ENCODE measurements at regions not wholly inside any gene's neighbourhood (a gene's known extent, or its start where the extent isn't known, plus 50 kb on each side); places are given as distances from the start of the nearest gene placed in this dataset.

DNA sequence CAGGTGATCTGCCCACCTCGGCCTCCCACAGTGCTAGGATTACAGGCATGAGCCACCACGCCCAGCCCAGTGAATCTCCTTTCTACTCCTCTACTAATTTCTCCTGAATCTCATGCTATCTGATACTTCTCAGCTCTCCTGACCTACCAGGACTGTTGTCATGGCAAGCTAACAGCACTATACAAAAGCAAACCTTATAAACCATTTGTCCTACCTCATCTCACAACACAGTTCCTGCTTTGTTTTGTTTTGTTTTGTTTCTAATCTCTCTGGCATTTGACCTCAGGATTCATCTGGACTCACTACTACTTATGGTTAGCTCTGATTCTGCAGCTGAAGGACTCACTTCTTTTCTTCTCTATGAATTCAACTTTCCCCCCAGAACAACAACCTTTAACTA lies 734.8 kb downstream of the TLE1 start:
- TF ChIP-seq EZH2 (IDR thresholded peaks at IDR 0.05; ENCODE audit: borderline replicate concordance, low read depth, low read length, severe bottlenecking) (no peak), POLR2A (IDR thresholded peaks at IDR 0.05; ENCODE audit: low read depth, low read length) (no peak), GATA2 (IDR thresholded peaks at IDR 0.05; ENCODE audit: insufficient read depth, insufficient read length, low read depth, low read length) (no peak), POLR2AphosphoS5 (IDR thresholded peaks at IDR 0.05; ENCODE audit: insufficient read depth, low read depth, low read length) (no peak), JUN (IDR thresholded peaks at IDR 0.05; ENCODE audit: borderline replicate concordance, insufficient read depth, insufficient read length, low read depth) (no peak), FOS (IDR thresholded peaks at IDR 0.05; ENCODE audit: borderline replicate concordance, insufficient read depth, low read length) (no peak), MYC (IDR thresholded peaks at IDR 0.05; ENCODE audit: low read depth, low read length) (no peak), CTCF (IDR thresholded peaks at IDR 0.05; ENCODE audit: extremely low read depth in 1 of 2, insufficient read depth in 1 of 2, low read depth in 1 of 2, low read length in 2 of 2) (no peak)
- TF ChIP-seq, protein P1, sequence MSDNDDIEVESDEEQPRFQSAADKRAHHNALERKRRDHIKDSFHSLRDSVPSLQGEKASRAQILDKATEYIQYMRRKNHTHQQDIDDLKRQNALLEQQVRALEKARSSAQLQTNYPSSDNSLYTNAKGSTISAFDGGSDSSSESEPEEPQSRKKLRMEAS (IDR thresholded peaks at IDR 0.05; ENCODE audit: insufficient read depth, insufficient read length) = no peak
- ChIA-PET POLR2A (no interaction called here), CTCF (no interaction called here)
- BruUV-seq (replicated peaks) = no TSS peak
- H3K9me1 ChIP-seq (replicated peaks; ENCODE audit: control insufficient read depth, extremely low read depth, insufficient read depth, low read length) = no peaks in the 10 kb centered on the region
- no peak for DNase-seq (ENCODE audit: low read depth, low spot score)
- H3K4me3 ChIP-seq (replicated peaks in 1 of 3; ENCODE audit: insufficient read depth in 1 of 3, low read depth in 1 of 3, low read length in 3 of 3) = no peak overlapping the region
- intact Hi-C loops (cut with micrococcal nuclease) = no loop called here
- no peaks in the 10 kb centered on the region for H4K20me1 ChIP-seq (replicated peaks; ENCODE audit: control insufficient read depth, extremely low read depth, insufficient read depth, low read length)
- H3K27me3 ChIP-seq (ENCODE audit: control insufficient read depth in 2 of 2, insufficient read depth in 2 of 2, low read length in 2 of 2) = no peaks in the 10 kb centered on the region
- no peak overlapping the region for H3K9ac ChIP-seq (replicated peaks; ENCODE audit: extremely low read depth, insufficient read depth, low read length)
- no peaks in the 10 kb centered on the region for H3K36me3 ChIP-seq (ENCODE audit: control insufficient read depth in 2 of 2, extremely low read depth in 1 of 2, insufficient read depth in 2 of 2, low read length in 2 of 2)
- no peaks in the 10 kb centered on the region for H3K4me1 ChIP-seq (ENCODE audit: control insufficient read depth, extremely low read depth, insufficient read depth, low read length)
- no peak overlapping the region for H2AFZ ChIP-seq (ENCODE audit: low read depth, low read length)
- no peak overlapping the region for H3K27ac ChIP-seq (ENCODE audit: insufficient read depth, low read depth, low read length)
- dilution Hi-C loops (cut with MboI; ENCODE audit: extremely low pct_ligation_motif_present, low sequenced_read_pairs) = no loop called here
- FAIRE-seq = no peak
- no peak overlapping the region for H3K4me2 ChIP-seq (ENCODE audit: insufficient read depth, low read length)
- H3K79me2 ChIP-seq (ENCODE audit: control insufficient read depth, insufficient read depth, low read length) = no peaks in the 10 kb centered on the region
- no peaks in the 10 kb centered on the region for H3K9me3 ChIP-seq (replicated peaks; ENCODE audit: control insufficient read depth, insufficient read depth, low read length)
